GM12872 (cell line): ENCODE measurements at regions not wholly inside any gene's neighbourhood (a gene's known extent, or its start where the extent isn't known, plus 50 kb on each side); places are given as distances from the start of the nearest gene placed in this dataset.

Experiments
- TF ChIP-seq, protein P1 (sequence below): IDR thresholded peaks from 3 replicates; pipeline ENCODE4 v1.5.1; 2011; ENCODE audit warnings: low read depth, mild to moderate bottlenecking, low read length, moderate library complexity; ENCODE audit not compliant: insufficient read depth

DNA sequence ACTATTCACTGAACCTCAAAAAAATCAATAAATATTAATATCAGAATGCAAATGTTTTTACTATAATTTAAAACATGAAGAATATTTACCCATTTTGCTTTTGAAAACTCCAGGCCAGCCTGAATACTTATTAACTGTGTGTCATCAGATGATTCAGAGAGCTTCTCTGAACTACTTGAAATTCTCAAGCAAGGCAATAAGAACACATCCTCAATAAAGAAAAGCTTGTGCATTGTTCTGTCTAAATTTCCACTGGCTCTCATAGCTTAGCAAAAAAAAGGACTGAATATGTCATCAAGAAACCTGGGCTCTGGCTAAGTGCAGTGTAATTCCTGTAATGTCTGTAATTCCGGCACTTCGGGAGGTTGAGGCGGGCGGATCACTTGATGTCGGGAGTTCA lies 194.1 kb downstream of the BTG1 start:
- TF ChIP-seq, protein P1, sequence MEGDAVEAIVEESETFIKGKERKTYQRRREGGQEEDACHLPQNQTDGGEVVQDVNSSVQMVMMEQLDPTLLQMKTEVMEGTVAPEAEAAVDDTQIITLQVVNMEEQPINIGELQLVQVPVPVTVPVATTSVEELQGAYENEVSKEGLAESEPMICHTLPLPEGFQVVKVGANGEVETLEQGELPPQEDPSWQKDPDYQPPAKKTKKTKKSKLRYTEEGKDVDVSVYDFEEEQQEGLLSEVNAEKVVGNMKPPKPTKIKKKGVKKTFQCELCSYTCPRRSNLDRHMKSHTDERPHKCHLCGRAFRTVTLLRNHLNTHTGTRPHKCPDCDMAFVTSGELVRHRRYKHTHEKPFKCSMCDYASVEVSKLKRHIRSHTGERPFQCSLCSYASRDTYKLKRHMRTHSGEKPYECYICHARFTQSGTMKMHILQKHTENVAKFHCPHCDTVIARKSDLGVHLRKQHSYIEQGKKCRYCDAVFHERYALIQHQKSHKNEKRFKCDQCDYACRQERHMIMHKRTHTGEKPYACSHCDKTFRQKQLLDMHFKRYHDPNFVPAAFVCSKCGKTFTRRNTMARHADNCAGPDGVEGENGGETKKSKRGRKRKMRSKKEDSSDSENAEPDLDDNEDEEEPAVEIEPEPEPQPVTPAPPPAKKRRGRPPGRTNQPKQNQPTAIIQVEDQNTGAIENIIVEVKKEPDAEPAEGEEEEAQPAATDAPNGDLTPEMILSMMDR: no peak

DNA sequence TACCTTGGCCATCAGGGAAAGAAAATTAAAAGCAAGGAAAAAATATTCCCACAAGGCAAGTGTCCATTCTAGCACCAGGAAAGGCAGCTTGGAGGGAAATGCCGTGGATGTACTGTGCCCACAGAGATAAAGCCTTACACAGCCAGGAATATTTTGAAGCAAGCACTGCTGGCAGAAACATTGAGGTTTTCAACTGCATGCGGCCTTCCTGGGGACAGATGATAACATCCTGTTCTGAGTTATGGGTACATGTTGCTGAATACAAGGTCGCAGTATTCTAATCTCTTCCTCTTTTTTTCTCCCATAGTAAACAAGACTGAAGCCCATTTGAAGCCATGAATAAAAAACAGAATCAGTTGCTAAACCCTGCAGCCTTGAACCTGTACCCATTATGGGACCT lies 197.1 kb downstream of the BTG1 start:
- TF ChIP-seq, protein P1: no peak

DNA sequence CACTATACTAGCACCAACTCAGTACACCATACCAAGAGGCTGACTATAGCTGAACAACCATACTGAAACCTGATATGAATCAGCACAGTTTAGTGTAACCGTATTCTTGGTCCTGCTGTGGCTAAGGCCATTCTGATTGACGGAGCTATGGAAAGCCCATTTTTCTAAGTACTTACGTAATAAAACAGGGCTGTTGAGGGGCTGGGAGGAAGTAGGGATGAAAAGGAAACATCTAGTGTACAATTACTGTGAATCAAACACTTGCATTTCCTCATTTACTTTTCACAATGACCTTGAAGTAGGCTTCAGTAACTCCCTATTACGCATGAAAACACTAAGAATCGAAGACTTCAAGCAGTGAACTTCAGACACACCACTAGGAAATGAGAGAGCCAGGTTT lies 198.2 kb downstream of the BTG1 start:
- TF ChIP-seq, protein P1: no peak

DNA sequence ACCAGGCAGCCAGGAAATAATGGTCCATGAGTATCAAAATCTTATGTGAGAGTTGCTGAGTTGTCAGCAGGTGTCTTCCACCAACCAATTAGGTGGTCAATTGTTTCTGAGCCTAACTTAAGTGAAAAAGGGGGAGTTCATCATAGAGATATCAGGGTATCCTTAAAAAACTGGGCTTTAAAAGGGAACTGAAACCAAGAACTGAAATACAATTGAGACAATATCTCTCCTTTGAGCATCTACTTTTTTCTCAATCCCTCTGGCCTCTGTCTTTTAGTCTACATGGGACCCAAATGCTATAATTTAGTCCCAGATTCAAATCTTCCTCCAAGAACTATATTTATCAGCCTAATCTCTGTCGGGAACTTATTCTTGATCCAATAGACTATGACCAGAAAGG lies 201.0 kb downstream of the BTG1 start:
- TF ChIP-seq, protein P1: no peak

DNA sequence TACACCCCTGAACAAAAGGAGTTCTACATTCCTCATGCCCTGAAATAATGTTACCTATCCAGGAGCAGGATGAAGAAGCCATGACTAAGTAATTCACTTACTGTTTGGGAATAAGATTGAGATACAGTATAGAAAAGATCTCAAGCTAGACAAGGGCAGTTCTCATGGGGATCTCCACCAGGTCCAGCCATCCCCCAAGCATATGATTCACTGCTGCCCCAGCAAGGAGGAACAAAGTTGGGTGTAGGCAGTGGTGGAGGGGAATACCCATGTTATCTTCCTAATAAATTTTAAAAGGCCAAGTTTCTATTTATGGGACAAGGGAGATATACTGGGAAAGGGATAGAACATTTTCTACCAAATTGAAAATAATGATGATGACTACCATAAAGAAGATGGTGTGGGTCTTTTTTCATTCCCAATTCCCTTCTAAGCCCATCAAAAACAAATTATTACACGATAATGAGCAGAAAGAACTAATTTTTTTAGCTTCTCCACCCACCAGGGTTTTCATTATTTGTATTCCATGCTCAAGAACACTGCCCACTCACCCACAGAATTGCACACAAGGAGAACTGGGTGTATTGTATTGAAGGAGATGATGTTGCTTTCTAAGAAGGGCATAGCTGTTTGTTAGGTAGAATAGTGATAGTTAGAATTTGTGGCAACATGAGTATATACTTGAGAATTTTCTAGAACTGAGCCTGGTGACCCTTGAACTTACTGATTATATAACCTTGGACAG lies 204.6 kb downstream of the BTG1 start:
- TF ChIP-seq, protein P1: no peak

DNA sequence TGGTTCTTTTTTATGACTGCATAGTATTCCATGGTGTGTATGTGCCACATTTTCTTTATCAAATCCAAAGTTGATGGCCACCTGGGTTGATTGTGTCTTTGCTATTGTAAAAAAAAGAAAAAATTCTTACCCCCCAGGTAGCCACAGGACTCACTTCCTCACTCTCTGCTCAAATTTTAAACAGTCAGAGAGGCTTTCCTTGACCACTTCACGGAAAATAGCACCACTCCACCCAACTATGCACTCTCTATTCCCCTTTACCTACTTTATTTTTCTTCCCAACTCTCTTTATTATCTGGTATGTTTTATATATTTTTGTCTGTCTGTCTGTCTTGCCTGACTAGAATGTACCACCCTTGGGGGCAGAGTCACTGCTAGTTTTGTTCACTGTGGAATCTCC lies 205.3 kb downstream of the BTG1 start:
- TF ChIP-seq, protein P1: no peak

DNA sequence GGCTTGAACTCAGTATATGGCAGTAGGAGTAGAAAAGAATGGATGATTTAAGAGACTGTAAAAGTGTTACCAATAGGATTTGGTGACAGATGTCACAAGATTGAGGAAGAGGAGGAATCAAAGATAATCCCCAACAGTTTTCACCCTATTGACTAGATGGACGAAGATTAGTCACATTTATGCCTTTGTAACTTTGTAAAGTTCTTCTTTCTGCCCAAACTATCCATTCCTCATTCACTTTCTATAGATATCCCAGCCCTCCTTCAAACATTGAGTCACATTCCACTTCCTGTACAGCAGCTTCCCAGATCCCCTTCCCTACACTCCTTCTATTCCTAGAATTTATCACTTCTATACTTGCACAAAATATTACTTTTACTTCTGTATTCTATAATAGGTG lies 207.9 kb downstream of the BTG1 start:
- TF ChIP-seq, protein P1: no peak
